H1 (cell line): ENCODE measurements at regions not wholly inside any gene's neighbourhood (a gene's known extent, or its start where the extent isn't known, plus 50 kb on each side); places are given as distances from the start of the nearest gene placed in this dataset.

Experiments used
- CTCF ChIA-PET: fragments of 300-600 bp; sonication (Branson Sonifier 250); formaldehyde crosslinking; loops from one replicate; lab custom pipeline; 2021; ENCODE audit not compliant: partially characterized antibody; lab: Charles Lee
- POLR2A ChIA-PET: fragments of 300-600 bp; sonication (Branson Sonifier 250); formaldehyde crosslinking; loops from one replicate; lab custom pipeline; 2021; ENCODE audit warnings: inconsistent platforms; ENCODE audit not compliant: partially characterized antibody; lab: Charles Lee
- DNase-seq, 2 experiments: peaks; one replicate each; pipeline versions ENCODE4 v3.0.0 to v3.0.0-alpha.2; 2010 to 2022; ENCODE audit warnings: low spot score in 2 of 2, low read depth in 1 of 2, mixed read lengths in 1 of 2
- FAIRE-seq: peaks from 2 replicates; lab custom pipeline; 2011; peaks lifted over from hg19 to GRCh38; lab: Jason Lieb, UNC
- H2AFZ ChIP-seq: 2 replicates; pipeline ENCODE4 v1.8.1; 2012; ENCODE audit warnings: low read length, inconsistent platforms
- H2AK5ac ChIP-seq: 2 replicates; pipeline ENCODE4 v1.6.1; 2013; ENCODE audit warnings: low read depth, low read length
- H2BK120ac ChIP-seq: replicated peaks from 2 replicates; pipeline ENCODE3; 2013; ENCODE audit warnings: low read depth, low read length, inconsistent platforms
- H2BK12ac ChIP-seq: 2 replicates; pipeline ENCODE4 v1.6.1; 2013; ENCODE audit warnings: low read depth, low read length
- H2BK15ac ChIP-seq: 2 replicates; pipeline ENCODE4 v1.6.1; 2013; ENCODE audit warnings: low read length
- H2BK20ac ChIP-seq: 2 replicates; pipeline ENCODE4 v1.6.1; 2013; ENCODE audit warnings: low read length
- H2BK5ac ChIP-seq: 2 replicates; pipeline ENCODE4 v1.6.1; 2013; ENCODE audit warnings: low read depth, low read length
- H3K14ac ChIP-seq: 2 replicates; pipeline ENCODE4 v1.6.1; 2013; ENCODE audit warnings: inconsistent platforms; ENCODE audit not compliant: insufficient read length
- H3K18ac ChIP-seq: 2 replicates; pipeline ENCODE4 v1.6.1; 2013; ENCODE audit warnings: low read length; ENCODE audit errors: extremely low read depth
- H3K23ac ChIP-seq: 2 replicates; pipeline ENCODE4 v1.6.1; 2013; ENCODE audit warnings: inconsistent platforms; ENCODE audit not compliant: insufficient read length
- H3K23me2 ChIP-seq: 2 replicates; pipeline ENCODE4 v1.6.1; 2013; ENCODE audit warnings: low read depth, low read length
- H3K27ac ChIP-seq: 2 replicates; pipeline ENCODE4 v1.6.1; 2011; ENCODE audit warnings: low read depth, low read length, inconsistent platforms
- H3K27me3 ChIP-seq, 4 experiments: replicated peaks in 1 of 4; 1 replicate in 1 of 4; 2 replicates in 3 of 4; pipeline versions ENCODE4 v1.6.1 to v1.8.1; 2011 to 2013; ENCODE audit warnings: low read length in 3 of 4, mild to moderate bottlenecking in 3 of 4, inconsistent platforms in 2 of 4, mixed read lengths in 2 of 4, moderate library complexity in 1 of 4; ENCODE audit not compliant: control insufficient read depth in 3 of 4, insufficient read depth in 3 of 4; ENCODE audit errors: extremely low read depth in 1 of 4
- H3K36me3 ChIP-seq, 4 experiments: 2 replicates each; pipeline versions ENCODE4 v1.6.1 to v1.8.1; 2011 to 2013; ENCODE audit warnings: mild to moderate bottlenecking in 4 of 4, low read length in 3 of 4, moderate library complexity in 2 of 4, control low read depth in 1 of 4, inconsistent platforms in 1 of 4; ENCODE audit not compliant: insufficient read depth in 4 of 4, control insufficient read depth in 2 of 4
- H3K4ac ChIP-seq: replicated peaks from 2 replicates; pipeline ENCODE3; 2013; ENCODE audit warnings: low read length, low read depth, mixed read lengths, inconsistent platforms; ENCODE audit not compliant: insufficient read length
- H3K4me1 ChIP-seq, 4 experiments: replicated peaks in 1 of 4; 1 replicate in 1 of 4; 2 replicates in 3 of 4; pipeline versions ENCODE4 v1.6.1 to v1.8.1; 2011 to 2013; ENCODE audit warnings: low read length in 3 of 4, inconsistent platforms in 2 of 4, mixed read lengths in 1 of 4; ENCODE audit not compliant: insufficient read depth in 4 of 4, control insufficient read depth in 3 of 4
- H3K4me2 ChIP-seq, 2 experiments: 2 replicates each; pipeline versions ENCODE4 v1.6.1 to v1.8.1; 2011 to 2013; ENCODE audit warnings: low read depth in 2 of 2, low read length in 2 of 2, control low read depth in 1 of 2, inconsistent platforms in 1 of 2, mild to moderate bottlenecking in 1 of 2; ENCODE audit not compliant: insufficient read depth in 1 of 2
- H3K4me3 ChIP-seq, 4 experiments: fragments of 200-600, 300-600 bp in 1 of 4; sonication (generic), shearing (Covaris generic), sonication (Bioruptor Twin) in 1 of 4; 2 replicates each; pipeline versions ENCODE4 v1.5.1 to v1.8.1; 2011 to 2016; ENCODE audit warnings: low read length in 4 of 4, low read depth in 3 of 4, control low read depth in 2 of 4, inconsistent platforms in 2 of 4, mild to moderate bottlenecking in 2 of 4, mixed read lengths in 1 of 4, moderate library complexity in 1 of 4; ENCODE audit not compliant: insufficient read depth in 2 of 4; ENCODE audit errors: extremely low read depth in 1 of 4
- H3K56ac ChIP-seq: replicated peaks from 2 replicates; pipeline ENCODE3; 2013; ENCODE audit warnings: low read depth, mild to moderate bottlenecking, mixed read lengths, low read length, inconsistent platforms; ENCODE audit not compliant: insufficient read length
- H3K79me1 ChIP-seq: 2 replicates; pipeline ENCODE4 v1.6.1; 2013; ENCODE audit warnings: low read depth, low read length, control low read depth
- H3K79me2 ChIP-seq, 2 experiments: 2 replicates each; pipeline versions ENCODE4 v1.6.1 to v1.8.1; 2012 to 2013; ENCODE audit warnings: low read length in 2 of 2, mild to moderate bottlenecking in 2 of 2, inconsistent platforms in 1 of 2; ENCODE audit not compliant: insufficient read depth in 2 of 2, control insufficient read depth in 1 of 2
- H3K9ac ChIP-seq, 4 experiments: replicated peaks in 1 of 4; 1 replicate in 1 of 4; 2 replicates in 3 of 4; pipeline versions ENCODE4 v1.6.1 to v1.8.1; 2011 to 2013; ENCODE audit warnings: low read depth in 3 of 4, low read length in 3 of 4, control low read depth in 2 of 4, mild to moderate bottlenecking in 2 of 4, moderate library complexity in 2 of 4, inconsistent platforms in 1 of 4; ENCODE audit errors: extremely low read depth in 1 of 4
- H3K9me3 ChIP-seq, 2 experiments: 2 replicates each; pipeline versions ENCODE4 v1.6.1 to v1.8.1; 2012 to 2013; ENCODE audit warnings: mild to moderate bottlenecking in 2 of 2, moderate library complexity in 2 of 2, control low read depth in 1 of 2, inconsistent platforms in 1 of 2, low read depth in 1 of 2, low read length in 1 of 2, mixed read lengths in 1 of 2; ENCODE audit not compliant: insufficient read depth in 2 of 2
- H4K20me1 ChIP-seq, 2 experiments: replicated peaks in 1 of 2; 2 replicates each; pipeline versions ENCODE3 to v1.8.1; 2011 to 2013; ENCODE audit warnings: inconsistent platforms in 2 of 2, low read length in 2 of 2, mild to moderate bottlenecking in 1 of 2; ENCODE audit not compliant: insufficient read depth in 2 of 2, control insufficient read depth in 1 of 2
- H4K5ac ChIP-seq: 2 replicates; pipeline ENCODE4 v1.6.1; 2013; ENCODE audit warnings: low read length, low read depth, mixed read lengths, inconsistent platforms; ENCODE audit not compliant: insufficient read length
- H4K8ac ChIP-seq: 2 replicates; pipeline ENCODE4 v1.8.0; 2013; ENCODE audit warnings: mild to moderate bottlenecking, moderate library complexity, low read length, inconsistent platforms; ENCODE audit not compliant: insufficient read depth; ENCODE audit errors: extremely low read depth
- H4K91ac ChIP-seq: replicated peaks from 2 replicates; pipeline ENCODE3; 2013; ENCODE audit warnings: low read length, mixed read lengths, inconsistent platforms; ENCODE audit not compliant: insufficient read length
- KDM5A ChIP-seq: fragments of 200-600 bp; IDR thresholded peaks from 2 replicates; pipeline ENCODE4 v1.7.1; 2012; ENCODE audit warnings: mild to moderate bottlenecking, low read length, inconsistent platforms, mixed read lengths
- WGBS, 2 experiments: shearing (Covaris generic) in 1 of 2; methylation state at CpG; one replicate each; pipeline versions ENCODE4 v1.1.6 to v1.1.7; 2013 to 2015; ENCODE audit warnings: low lambda C conversion rate in 2 of 2, mixed read lengths in 2 of 2, inconsistent platforms in 1 of 2, low coverage in 1 of 2, missing lambda C conversion rate in 1 of 2; ENCODE audit not compliant: insufficient replicate concordance in 2 of 2, insufficient coverage in 1 of 2, insufficient read length in 1 of 2; ENCODE audit errors: extremely low coverage in 1 of 2, missing lambda C conversion rate in 1 of 2; 5-methylcytosine and 5-hydroxymethylcytosine counted together

DNA sequence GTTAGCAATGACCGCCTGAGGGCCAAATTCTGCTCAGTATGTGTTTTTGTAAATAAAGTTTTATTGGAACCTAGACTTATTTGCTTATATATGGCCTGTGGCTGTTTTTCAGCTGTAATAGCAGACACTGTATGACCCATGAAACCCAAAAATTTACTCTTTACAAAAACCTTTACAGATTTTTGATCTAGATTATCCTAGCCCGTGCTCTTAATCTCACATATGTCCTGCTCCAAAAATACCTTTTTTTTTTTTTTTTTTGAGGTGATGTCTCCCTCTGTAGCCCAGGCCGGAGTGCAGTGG, 148.0 kb upstream of the ZNF217 start:
- Histone ChIP-seq H3K4me1 (peaks cover 23 to 37% (median 33%) of the 10 kb centered on the region in 4 experiments), H3K4me2 (no peak overlapping the region), H3K27ac (no peak overlapping the region), H4K20me1 (no peaks in the 10 kb centered on the region), H3K56ac (no peak overlapping the region), H4K8ac (no peak overlapping the region), H3K9me3 (no peaks in the 10 kb centered on the region), H3K79me1 (no peaks in the 10 kb centered on the region), H2AK5ac (no peak overlapping the region), H3K4ac (no peak overlapping the region), H3K36me3 (no peaks in the 10 kb centered on the region), H3K27me3 (no peaks in the 10 kb centered on the region), H2AFZ (no peak overlapping the region), H2BK12ac (no peak overlapping the region), H3K9ac (no peak overlapping the region), H3K23me2 (no peaks in the 10 kb centered on the region), H3K14ac (no peak overlapping the region), H2BK5ac (no peak overlapping the region), H3K4me3 (no peak overlapping the region), H3K79me2 (no peaks in the 10 kb centered on the region), H4K91ac (peak overlapping the region; percentile 7), H3K18ac (no peak overlapping the region), H4K5ac (peak overlapping the region; percentile 35), H2BK20ac (no peak overlapping the region), H3K23ac (no peak overlapping the region), H2BK120ac (no peak overlapping the region), H2BK15ac (no peak overlapping the region)
- no peak for FAIRE-seq
- WGBS, 2 experiments, result 91% methylated on average over 3 of the region's 3 CpGs; no CpG with 5 or more reads in 1 of the 2 experiments
- no peak for DNase-seq
- POLR2A ChIA-PET, result interaction anchor here (2.0 kb wide), 1 partner anchor 11 kb away, joined by 6 read pairs; no protein-coding TSS in a partner anchor
- CTCF ChIA-PET, result interaction anchor here (0.6 to 1.3 kb wide), 5 partner anchors 126 to 200 kb away, joined by 3 read pairs; no protein-coding TSS in a partner anchor
- TF ChIP-seq KDM5A, result no peak
